ENCODE measurements at regions not wholly inside any gene's neighbourhood (a gene's known extent, or its start where the extent isn't known, plus 50 kb on each side); places are given as distances from the start of the nearest gene placed in this dataset.

GRCh38 chrX:125947501-125947900 lies 218.6 kb downstream of the DCAF12L2 start:
- TF ChIP-seq YY1 (IDR thresholded peaks at IDR 0.05; ENCODE audit: borderline replicate concordance in 1 of 3, control insufficient read depth in 1 of 3, extremely low read depth in 1 of 3, insufficient read depth in 3 of 3, insufficient read length in 1 of 3, insufficient replicate concordance in 2 of 3, low read depth in 1 of 3, low read length in 2 of 3) (no peak), CBFB (CRISPR knock-in tag; IDR thresholded peaks at IDR 0.05) (no peak)
